ENCODE measurements at regions not wholly inside any gene's neighbourhood (a gene's known extent, or its start where the extent isn't known, plus 50 kb on each side); places are given as distances from the start of the nearest gene placed in this dataset.
A peak's percentile ranks its signal among the peaks of the same experiment; 100 is the strongest.

DNA sequence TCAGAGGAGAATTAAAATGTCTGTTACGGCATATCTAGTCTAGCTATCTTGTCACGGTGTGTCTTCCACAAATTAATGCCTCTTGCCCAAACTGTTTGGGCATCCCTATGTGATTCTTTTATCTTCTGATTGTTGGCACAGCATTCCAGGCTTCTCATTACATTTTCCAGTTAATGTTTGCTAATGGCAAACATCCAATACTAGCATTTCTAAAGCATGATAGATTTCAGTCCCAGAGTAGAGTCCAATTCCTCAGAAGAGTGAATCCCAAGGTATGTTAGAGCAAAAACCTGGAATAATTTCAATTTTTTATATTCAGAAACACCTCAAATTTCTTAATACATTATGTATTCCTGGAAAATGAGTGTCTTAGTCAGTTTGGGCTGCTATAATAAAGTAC, 684.5 kb upstream of the SLITRK1 start:
- DNase-seq (ENCODE audit: low read depth, low spot score) = no peak
- no peak overlapping the region for H3K4me3 ChIP-seq (ENCODE audit: low read length)

- no peak overlapping the region for H3K4me3 ChIP-seq (ENCODE audit: low read length)
- DNase-seq (ENCODE audit: low read depth, low spot score) = no peak
These were observed 681.3 kb upstream of the SLITRK1 start for GRCh38 chr13:84563611-84564010.

GRCh38 chr13:84553227-84553626, 671.0 kb upstream of the SLITRK1 start:
- DNase-seq (ENCODE audit: low read depth, low spot score) = no peak
- H3K4me3 ChIP-seq (ENCODE audit: low read length) = no peak overlapping the region

DNA sequence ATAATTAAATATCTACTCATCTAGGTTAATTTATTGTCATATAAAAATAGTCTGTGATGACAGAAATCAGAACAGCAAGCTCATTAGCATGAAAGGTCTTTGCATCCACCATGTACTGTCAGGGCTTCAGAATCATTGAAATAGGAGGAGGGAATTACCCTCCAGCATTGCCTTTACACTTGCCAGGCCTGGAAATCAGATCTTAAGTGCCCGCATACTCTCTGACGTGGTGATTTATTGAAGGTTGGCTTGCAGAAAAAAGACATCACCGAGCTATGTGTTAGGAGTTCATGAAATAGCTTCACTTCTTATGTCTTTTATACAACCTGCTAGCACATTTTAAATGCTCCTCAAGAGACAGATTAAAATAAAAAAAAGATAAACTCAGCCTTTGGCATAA, 661.7 kb upstream of the SLITRK1 start:
- DNase-seq (ENCODE audit: low read depth, low spot score) = no peak
- H3K4me3 ChIP-seq (ENCODE audit: low read length) = no peak overlapping the region

- H3K4me3 ChIP-seq (ENCODE audit: low read length) = no peak overlapping the region
These were observed 660.1 kb upstream of the SLITRK1 start for GRCh38 chr13:84542348-84542747.

DNA sequence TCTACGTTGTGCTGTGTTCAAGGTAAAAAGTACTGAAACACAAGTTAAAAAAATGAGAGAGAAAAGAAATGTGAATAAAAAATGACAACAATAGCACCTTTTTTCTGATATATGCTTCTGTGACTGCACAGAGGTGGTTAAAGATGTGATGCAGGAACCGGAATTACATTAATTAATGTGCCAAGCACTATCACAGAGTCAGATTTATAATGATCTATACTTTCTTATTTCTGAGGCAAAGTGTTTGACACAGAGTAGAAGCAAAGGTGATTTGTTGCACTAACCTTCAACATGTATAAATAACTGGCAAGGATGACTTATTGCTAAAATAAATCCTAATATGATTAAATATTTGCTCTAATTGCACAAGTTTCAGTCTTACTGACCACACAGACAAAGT, 654.6 kb upstream of the SLITRK1 start:
- DNase-seq (ENCODE audit: low read depth, low spot score) = no peak
- H3K4me3 ChIP-seq (ENCODE audit: low read length) = no peak overlapping the region

More at GRCh38 chr13:84542348-84542747, 660.1 kb upstream of the SLITRK1 start:
- no peak for DNase-seq (ENCODE audit: low read depth, low spot score)

GRCh38 chr13:84528408-84529070, 646.3 kb upstream of the SLITRK1 start:
- no peak for DNase-seq (ENCODE audit: low read depth, low spot score)
- H3K4me3 ChIP-seq (ENCODE audit: low read length) = no peak overlapping the region

DNA sequence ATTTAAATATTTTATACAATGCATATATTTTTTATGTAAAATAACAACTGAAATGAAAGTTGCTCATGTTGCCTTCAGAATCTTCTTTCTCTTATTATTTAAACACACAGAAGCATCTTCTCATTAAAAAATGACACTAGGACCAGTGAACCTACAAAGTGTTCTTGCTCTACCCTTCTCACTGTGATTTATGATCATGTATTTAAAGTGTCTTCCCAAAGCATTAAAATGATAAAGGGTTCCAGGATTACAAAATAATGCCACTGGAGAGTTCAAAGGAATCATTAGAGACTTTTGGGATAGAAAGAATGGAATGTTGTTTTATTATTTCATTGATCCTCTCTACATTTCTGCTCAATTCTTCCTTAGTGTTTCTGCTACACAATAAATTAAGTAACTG, 643.6 kb upstream of the SLITRK1 start:
- no peak overlapping the region for H3K4me3 ChIP-seq (ENCODE audit: low read length)
- DNase-seq (ENCODE audit: low read depth, low spot score) = no peak

DNA sequence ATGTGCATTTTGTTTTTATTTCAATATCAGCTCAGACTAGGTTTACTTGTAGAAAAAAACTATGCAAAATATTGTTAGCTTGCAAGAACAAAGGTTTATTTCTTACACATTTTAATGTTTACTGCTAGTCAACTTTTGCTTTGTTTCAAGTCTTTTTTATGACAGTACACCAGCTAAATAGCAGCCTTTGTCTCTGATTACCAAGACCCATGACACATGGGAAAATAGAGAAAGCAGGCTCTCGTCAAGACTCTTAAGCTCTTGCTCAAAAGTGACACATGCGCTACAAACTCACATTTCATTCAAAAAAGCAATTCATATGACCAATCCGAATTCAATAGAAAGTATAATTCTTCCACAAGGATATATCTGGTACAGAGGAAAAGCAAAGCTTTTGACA, 642.3 kb upstream of the SLITRK1 start:
- DNase-seq (ENCODE audit: low read depth, low spot score) = no peak
- no peak overlapping the region for H3K4me3 ChIP-seq (ENCODE audit: low read length)

DNA sequence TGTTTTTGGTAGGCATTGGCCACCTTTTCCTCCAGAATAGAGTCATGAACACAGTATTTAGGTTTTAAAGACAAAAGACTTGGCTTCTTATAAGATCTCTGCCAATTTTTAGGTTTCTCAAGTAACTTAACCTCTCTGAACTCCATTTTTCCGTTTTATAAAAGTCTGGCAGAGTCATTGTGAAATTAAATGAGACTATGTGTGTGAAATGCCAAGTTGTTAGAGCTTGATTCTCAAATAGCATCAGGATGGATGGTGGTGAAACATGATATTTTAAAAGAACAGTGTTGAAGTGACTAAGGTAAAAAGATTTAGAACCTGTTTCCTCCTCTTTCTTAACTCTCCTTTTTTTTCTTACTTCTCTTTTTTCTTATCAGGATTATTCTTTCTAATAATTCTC, 617.7 kb upstream of the SLITRK1 start:
- no peak for DNase-seq (ENCODE audit: low read depth, low spot score)
- no peak overlapping the region for H3K4me3 ChIP-seq (ENCODE audit: low read length)

DNA sequence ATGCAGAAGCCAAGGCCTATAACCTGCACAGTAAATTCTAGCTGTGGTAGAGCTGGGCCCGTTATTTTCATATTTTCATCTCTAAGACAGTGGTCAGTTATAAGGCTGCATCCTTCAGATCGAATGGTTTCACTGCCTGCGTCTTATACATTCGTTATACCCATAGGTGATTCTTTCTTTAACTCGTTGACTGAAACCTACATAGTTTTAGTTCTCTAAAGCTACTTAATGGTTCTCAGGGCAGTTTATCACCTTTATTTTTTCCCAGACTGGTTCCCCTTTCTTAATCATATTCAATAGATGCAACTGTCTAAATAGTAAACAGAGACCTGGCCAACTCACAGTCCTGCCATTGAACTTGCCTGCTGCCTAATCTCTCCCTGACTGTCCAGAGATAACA, 615.3 kb upstream of the SLITRK1 start:
- no peak overlapping the region for H3K4me3 ChIP-seq (ENCODE audit: low read length)
- no peak for DNase-seq (ENCODE audit: low read depth, low spot score)

- DNase-seq (ENCODE audit: low read depth, low spot score) = no peak
- no peak overlapping the region for H3K4me3 ChIP-seq (ENCODE audit: low read length)
These were observed 609.7 kb upstream of the SLITRK1 start for GRCh38 chr13:84491952-84492351.

DNA sequence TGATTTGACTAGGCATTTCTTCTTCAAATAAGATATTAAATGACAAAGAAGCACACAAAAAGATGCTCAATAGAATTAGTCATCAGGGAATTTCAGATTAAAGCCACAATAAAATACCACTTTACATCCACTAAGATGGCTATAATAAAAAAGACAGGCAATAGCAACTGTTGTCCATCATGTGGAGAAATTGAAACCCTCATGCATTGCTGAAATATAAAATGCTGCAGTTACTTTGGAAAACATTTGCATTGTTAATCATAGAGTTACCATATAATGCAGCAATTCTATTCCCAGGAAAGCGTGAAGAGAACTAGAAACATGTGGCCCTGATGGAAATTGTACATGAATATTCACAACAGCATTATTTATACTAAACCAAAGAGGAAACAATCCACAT, 605.5 kb upstream of the SLITRK1 start:
- DNase-seq (ENCODE audit: low read depth, low spot score) = no peak
- no peak overlapping the region for H3K4me3 ChIP-seq (ENCODE audit: low read length)

GRCh38 chr13:84481958-84482357, 599.7 kb upstream of the SLITRK1 start:
- DNase-seq (ENCODE audit: low read depth, low spot score) = no peak

DNA sequence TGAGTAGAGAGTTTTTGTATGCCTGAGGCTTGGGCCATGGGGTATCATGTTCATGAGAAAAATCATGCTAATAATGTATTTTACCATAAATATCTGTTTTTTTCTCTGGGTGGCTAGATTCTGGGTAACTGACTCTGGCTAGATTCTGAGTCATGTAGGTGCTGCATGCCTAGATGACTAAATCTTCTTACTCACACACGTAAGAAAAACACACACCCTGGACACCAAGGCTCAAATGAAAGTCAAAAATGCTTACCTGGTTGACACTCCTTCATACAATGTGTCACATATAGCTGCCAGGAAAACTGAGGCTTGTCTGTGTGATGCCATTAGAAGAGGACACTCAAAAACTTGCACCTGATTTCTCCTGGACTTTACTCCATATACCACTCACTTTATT, 597.4 kb upstream of the SLITRK1 start:
- DNase-seq (ENCODE audit: low read depth, low spot score) = no peak

More at GRCh38 chr13:84481958-84482357, 599.7 kb upstream of the SLITRK1 start:
- H3K4me3 ChIP-seq (ENCODE audit: low read length) = no peak overlapping the region

DNA sequence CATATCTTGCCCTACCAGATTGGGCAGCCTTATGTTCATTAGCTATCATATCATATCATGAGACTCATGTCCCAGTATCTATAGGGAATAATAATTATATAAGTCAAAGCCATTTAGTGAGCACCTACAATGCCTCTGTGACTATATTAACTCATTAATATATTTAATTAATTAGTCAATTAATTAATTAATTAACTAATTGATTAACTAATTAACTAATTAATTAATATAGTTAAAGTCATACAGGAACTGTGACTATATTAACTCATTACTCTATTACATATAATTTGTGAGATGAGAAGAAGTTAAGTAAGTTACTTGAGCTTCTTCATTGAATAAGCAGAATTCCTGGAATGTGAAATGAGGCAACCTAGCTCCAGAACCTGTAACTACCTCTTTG, 588.3 kb upstream of the SLITRK1 start:
- DNase-seq (ENCODE audit: low read depth, low spot score) = no peak
- no peak overlapping the region for H3K4me3 ChIP-seq (ENCODE audit: low read length)

More for the DNA sequence above, 597.4 kb upstream of the SLITRK1 start:
- H3K4me3 ChIP-seq (ENCODE audit: low read length) = no peak overlapping the region

GRCh38 chr13:84466461-84466860, 584.2 kb upstream of the SLITRK1 start:
- H3K4me3 ChIP-seq (ENCODE audit: low read length) = no peak overlapping the region
- DNase-seq (ENCODE audit: low read depth, low spot score) = no peak

- DNase-seq (ENCODE audit: low read depth, low spot score) = no peak
- no peak overlapping the region for H3K4me3 ChIP-seq (ENCODE audit: low read length)
These were observed 578.7 kb upstream of the SLITRK1 start for GRCh38 chr13:84460989-84461388.

- peak; percentile 8 for DNase-seq (ENCODE audit: low read depth, low spot score)
These were observed 573.0 kb upstream of the SLITRK1 start for GRCh38 chr13:84455143-84455905.

GRCh38 chr13:84447640-84447978, 565.3 kb upstream of the SLITRK1 start:
- no peak overlapping the region for H3K4me3 ChIP-seq (ENCODE audit: low read length)
- DNase-seq (ENCODE audit: low read depth, low spot score) = no peak

More at GRCh38 chr13:84455143-84455905, 573.0 kb upstream of the SLITRK1 start:
- H3K4me3 ChIP-seq (ENCODE audit: low read length) = no peak overlapping the region

Measured in Jurkat, Clone E6-1 (cell line).